HG03342 (cell line): ENCODE measurements at regions not wholly inside any gene's neighbourhood (a gene's known extent, or its start where the extent isn't known, plus 50 kb on each side); places are given as distances from the start of the nearest gene placed in this dataset.

Experiments used
- ATAC-seq: cut with Tn5 transposase; IDR thresholded peaks from one replicate; pipeline ENCODE4 v1.9.1; 2021; ENCODE audit warnings: mild to moderate bottlenecking, moderate library complexity; ENCODE audit not compliant: unreplicated experiment

GRCh38 chr4:175369087-175369486 lies 443.0 kb downstream of the GPM6A start:
- ATAC-seq: no peak

GRCh38 chr4:175371091-175371490 lies 441.0 kb downstream of the GPM6A start:
- ATAC-seq: no peak

GRCh38 chr4:175373031-175373430 lies 439.0 kb downstream of the GPM6A start:
- no peak for ATAC-seq

- no peak for ATAC-seq
Observed at GRCh38 chr4:175374459-175374858, 437.6 kb downstream of the GPM6A start.

GRCh38 chr4:175376287-175376977 lies 435.6 kb downstream of the GPM6A start:
- no peak for ATAC-seq

- ATAC-seq: no peak
Observed at GRCh38 chr4:175377203-175377602, 434.9 kb downstream of the GPM6A start.

- no peak for ATAC-seq
Observed at GRCh38 chr4:175378372-175378771, 433.7 kb downstream of the GPM6A start.

- ATAC-seq: no peak
Observed at GRCh38 chr4:175380841-175381240, 431.2 kb downstream of the GPM6A start.

GRCh38 chr4:175385797-175386196 lies 426.3 kb downstream of the GPM6A start:
- no peak for ATAC-seq

- no peak for ATAC-seq
Observed at GRCh38 chr4:175386776-175387507, 425.1 kb downstream of the GPM6A start.

- ATAC-seq: no peak
Observed at GRCh38 chr4:175394208-175394607, 417.9 kb downstream of the GPM6A start.

GRCh38 chr4:175405961-175406360 lies 406.1 kb downstream of the GPM6A start:
- no peak for ATAC-seq

- no peak for ATAC-seq
Observed at GRCh38 chr4:175407926-175408325, 404.1 kb downstream of the GPM6A start.

- ATAC-seq: no peak
Observed at GRCh38 chr4:175411251-175411650, 400.8 kb downstream of the GPM6A start.

GRCh38 chr4:175412161-175412560 lies 399.9 kb downstream of the GPM6A start:
- no peak for ATAC-seq

GRCh38 chr4:175412746-175413145 lies 399.3 kb downstream of the GPM6A start:
- no peak for ATAC-seq

- no peak for ATAC-seq
Observed at GRCh38 chr4:175413561-175413960, 398.5 kb downstream of the GPM6A start.

- ATAC-seq: no peak
Observed at GRCh38 chr4:175414602-175415001, 397.5 kb downstream of the GPM6A start.

- ATAC-seq: no peak
Observed at GRCh38 chr4:175418516-175418915, 393.5 kb downstream of the GPM6A start.

GRCh38 chr4:175419236-175419718 lies 392.8 kb downstream of the GPM6A start:
- no peak for ATAC-seq

GRCh38 chr4:175421506-175421905 lies 390.6 kb downstream of the GPM6A start:
- ATAC-seq: no peak

- no peak for ATAC-seq
Observed at GRCh38 chr4:175422331-175422730, 389.7 kb downstream of the GPM6A start.
